ENCODE measurements at regions not wholly inside any gene's neighbourhood (a gene's known extent, or its start where the extent isn't known, plus 50 kb on each side); places are given as distances from the start of the nearest gene placed in this dataset.

GRCh38 chr3:71968544-71968943 lies 183.6 kb upstream of the PROK2 start:
- TF ChIP-seq CTCF (IDR thresholded peaks at IDR 0.05), result no peak
- no peak for TF ChIP-seq POLR2A (IDR thresholded peaks at IDR 0.05)
- TF ChIP-seq POLR2AphosphoS5 (IDR thresholded peaks at IDR 0.05), result no peak
